Memory B cell (primary cell): ENCODE measurements at regions not wholly inside any gene's neighbourhood (a gene's known extent, or its start where the extent isn't known, plus 50 kb on each side); places are given as distances from the start of the nearest gene placed in this dataset.
"Not testable (repeated sequence)": the region's sequence is repeated elsewhere in the genome, so short reads cannot be mapped to it uniquely, and the experiment has no call there.

Experiments
- ATAC-seq: fragments of 150-1000 bp; cut with Tn5 transposase; 2 replicates; pipeline ENCODE4 v1.10.0; 2021; ENCODE audit warnings: low read depth, mild to moderate bottlenecking, moderate library complexity
- DNase-seq, 2 donors: peaks; one replicate each; pipeline ENCODE4 v3.0.0; 2022; ENCODE audit warnings: low spot score in 2 of 2
- H3K27ac Mint-ChIP-seq: one replicate; pipeline ENCODE4 v1.8.0; 2022; ENCODE audit warnings: mild to moderate bottlenecking, moderate library complexity, mixed read lengths
- H3K27me3 Mint-ChIP-seq: one replicate; pipeline ENCODE4 v1.8.0; 2022; ENCODE audit warnings: mixed read lengths
- H3K36me3 Mint-ChIP-seq: one replicate; pipeline ENCODE4 v1.8.0; 2022; ENCODE audit warnings: mild to moderate bottlenecking, mixed read lengths
- H3K4me1 Mint-ChIP-seq: one replicate; pipeline ENCODE4 v1.8.0; 2022; ENCODE audit warnings: mixed read lengths
- H3K4me3 Mint-ChIP-seq: one replicate; pipeline ENCODE4 v1.8.0; 2022; ENCODE audit warnings: mild to moderate bottlenecking, moderate library complexity, mixed read lengths
- H3K9me3 Mint-ChIP-seq: one replicate; pipeline ENCODE4 v1.8.0; 2022; ENCODE audit warnings: mixed read lengths

GRCh38 chr5:83001796-83002381, 75.3 kb downstream of the TMEM167A start:
- no peak for ATAC-seq
- H3K27me3 Mint-ChIP-seq: peaks cover 3% of the 10 kb centered on the region
- no peaks in the 10 kb centered on the region for H3K36me3 Mint-ChIP-seq
- DNase-seq: no peak
- H3K4me1 Mint-ChIP-seq: no peaks in the 10 kb centered on the region
- H3K27ac Mint-ChIP-seq: no peak overlapping the region
- H3K9me3 Mint-ChIP-seq: no peaks in the 10 kb centered on the region
- no peak overlapping the region for H3K4me3 Mint-ChIP-seq

- H3K27ac Mint-ChIP-seq: no peak overlapping the region
- no peaks in the 10 kb centered on the region for H3K4me1 Mint-ChIP-seq
- H3K36me3 Mint-ChIP-seq: no peaks in the 10 kb centered on the region
- no peaks in the 10 kb centered on the region for H3K9me3 Mint-ChIP-seq
- H3K27me3 Mint-ChIP-seq: peaks cover 3% of the 10 kb centered on the region
- DNase-seq (no peak), ATAC-seq (no peak)
- H3K4me3 Mint-ChIP-seq: no peak overlapping the region
These were observed 76.3 kb downstream of the TMEM167A start for GRCh38 chr5:83000922-83001321.

GRCh38 chr5:83000428-83000827, 76.8 kb downstream of the TMEM167A start:
- Mint-ChIP-seq H3K4me3 (no peak overlapping the region), H3K36me3 (no peaks in the 10 kb centered on the region), H3K9me3 (no peaks in the 10 kb centered on the region), H3K27me3 (peaks cover 3% of the 10 kb centered on the region), H3K27ac (no peak overlapping the region), H3K4me1 (no peaks in the 10 kb centered on the region)
- DNase-seq (no peak), ATAC-seq (no peak)

DNA sequence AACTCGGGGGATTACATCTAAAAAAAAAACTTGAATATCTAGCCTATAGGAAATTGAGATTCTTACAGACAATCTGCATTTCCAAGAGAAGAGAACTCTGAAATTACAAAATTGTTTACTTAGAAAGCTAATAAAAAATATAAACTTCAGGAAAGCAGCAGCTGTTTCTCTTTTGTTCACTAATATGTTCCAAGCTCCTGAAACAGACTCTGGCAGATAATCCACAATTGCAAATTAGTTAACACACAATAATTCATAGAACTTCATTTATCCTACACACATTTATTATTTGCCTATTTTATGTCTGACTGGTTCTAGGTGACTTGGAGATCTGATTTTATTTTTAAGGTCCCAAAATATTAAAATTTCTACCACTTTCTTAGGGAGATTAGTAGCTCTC, 83.8 kb downstream of the TMEM167A start:
- H3K36me3 Mint-ChIP-seq: no peaks in the 10 kb centered on the region

GRCh38 chr5:82992646-82993045, 84.5 kb downstream of the TMEM167A start:
- Mint-ChIP-seq H3K9me3 (peaks cover 1% of the 10 kb centered on the region), H3K36me3 (no peaks in the 10 kb centered on the region), H3K4me3 (no peak overlapping the region), H3K27me3 (peaks cover 3% of the 10 kb centered on the region), H3K4me1 (no peaks in the 10 kb centered on the region), H3K27ac (no peak overlapping the region)
- ATAC-seq (no peak), DNase-seq (no peak)

More for the DNA sequence above, 83.8 kb downstream of the TMEM167A start:
- Mint-ChIP-seq H3K9me3 (peaks cover 1% of the 10 kb centered on the region), H3K27ac (no peak overlapping the region), H3K27me3 (peaks cover 3% of the 10 kb centered on the region), H3K4me1 (no peaks in the 10 kb centered on the region), H3K4me3 (no peak overlapping the region)
- ATAC-seq (no peak), DNase-seq (no peak)

GRCh38 chr5:82991678-82992323, 85.4 kb downstream of the TMEM167A start:
- Mint-ChIP-seq H3K27ac (no peak overlapping the region), H3K4me1 (no peaks in the 10 kb centered on the region), H3K4me3 (no peak overlapping the region), H3K27me3 (peaks cover 3% of the 10 kb centered on the region), H3K9me3 (peaks cover 1% of the 10 kb centered on the region), H3K36me3 (no peaks in the 10 kb centered on the region)
- ATAC-seq: no peak
- no peak for DNase-seq

DNA sequence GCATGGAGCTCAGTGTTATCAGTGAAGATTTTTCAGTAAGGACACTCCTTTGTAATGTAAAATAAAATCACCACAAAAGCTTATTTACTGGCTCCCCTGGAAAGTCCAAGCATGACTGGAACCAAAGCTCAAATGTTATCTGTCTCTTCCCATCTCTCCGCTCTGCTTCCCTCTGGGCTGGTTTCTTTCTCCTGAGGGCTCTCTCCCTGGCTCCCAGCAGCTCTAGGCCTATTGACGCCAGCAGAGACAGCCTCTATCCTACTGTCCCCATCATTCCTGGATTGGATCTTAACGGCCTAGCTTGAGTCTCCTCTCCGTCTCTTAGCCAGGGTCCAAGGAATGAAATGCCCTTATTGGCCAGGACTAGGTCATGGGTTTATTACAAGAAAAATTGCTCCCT, 86.1 kb downstream of the TMEM167A start:
- Mint-ChIP-seq H3K27me3 (peaks cover 3% of the 10 kb centered on the region), H3K36me3 (no peaks in the 10 kb centered on the region), H3K27ac (no peak overlapping the region), H3K9me3 (peaks cover 1% of the 10 kb centered on the region), H3K4me3 (no peak overlapping the region), H3K4me1 (no peaks in the 10 kb centered on the region)
- no peak for ATAC-seq
- no peak for DNase-seq

DNA sequence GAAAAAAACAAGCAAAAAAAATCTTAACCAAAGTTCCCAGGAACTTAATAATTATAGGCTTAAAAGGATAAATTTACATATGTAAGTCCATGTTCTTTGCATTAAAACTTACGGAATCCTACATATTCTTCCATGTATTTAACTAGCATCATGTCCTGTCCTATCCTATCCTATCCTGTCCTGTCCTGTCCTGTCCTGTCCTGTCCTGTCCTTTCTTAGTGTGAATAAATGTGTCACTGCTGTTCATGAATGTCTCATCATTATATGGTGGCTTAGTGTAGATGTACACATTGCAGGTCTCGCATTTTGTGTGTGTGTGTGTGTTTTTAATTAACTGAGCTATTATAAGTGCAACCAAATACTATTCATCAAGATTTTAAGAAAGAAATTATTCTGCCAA, 90.0 kb downstream of the TMEM167A start:
- DNase-seq: no peak
- no peak overlapping the region for H3K4me3 Mint-ChIP-seq
- no peaks in the 10 kb centered on the region for H3K36me3 Mint-ChIP-seq
- no peaks in the 10 kb centered on the region for H3K4me1 Mint-ChIP-seq
- H3K9me3 Mint-ChIP-seq: peaks cover 1% of the 10 kb centered on the region
- no peak overlapping the region for H3K27ac Mint-ChIP-seq
- no peak for ATAC-seq
- H3K27me3 Mint-ChIP-seq: peaks cover 3% of the 10 kb centered on the region

DNA sequence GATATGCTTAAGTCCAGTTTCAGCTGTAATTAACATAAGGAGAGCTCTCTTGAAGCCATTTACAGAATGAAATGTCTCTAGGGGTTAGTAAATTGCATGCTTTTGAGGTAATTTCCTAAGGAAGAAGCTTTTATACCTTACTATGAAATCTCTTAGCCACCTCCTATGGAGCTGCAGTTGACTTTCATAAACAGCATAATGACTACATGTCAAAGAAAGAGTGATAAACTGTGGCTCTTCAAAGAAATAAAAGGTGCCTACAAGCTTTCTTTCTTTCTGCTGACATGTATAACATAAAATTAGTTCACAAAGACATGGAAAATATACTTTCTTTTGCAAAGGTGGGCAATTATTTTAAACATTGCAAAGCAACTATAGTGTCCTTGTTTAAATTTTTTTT, 90.8 kb downstream of the TMEM167A start:
- Mint-ChIP-seq H3K9me3 (peaks cover 1% of the 10 kb centered on the region), H3K27me3 (peaks cover 3% of the 10 kb centered on the region), H3K4me3 (no peak overlapping the region), H3K4me1 (no peaks in the 10 kb centered on the region), H3K36me3 (no peaks in the 10 kb centered on the region), H3K27ac (no peak overlapping the region)
- ATAC-seq (no peak), DNase-seq (no peak)

- no peak for ATAC-seq
These were observed 91.4 kb downstream of the TMEM167A start for GRCh38 chr5:82985763-82986162.

GRCh38 chr5:82984786-82985735, 92.1 kb downstream of the TMEM167A start:
- no peaks in the 10 kb centered on the region for H3K36me3 Mint-ChIP-seq
- peaks cover 1% of the 10 kb centered on the region for H3K9me3 Mint-ChIP-seq
- DNase-seq (no peak), ATAC-seq (no peak)
- H3K4me1 Mint-ChIP-seq: no peaks in the 10 kb centered on the region
- H3K27me3 Mint-ChIP-seq: peaks cover 3% of the 10 kb centered on the region
- no peak overlapping the region for H3K4me3 Mint-ChIP-seq
- H3K27ac Mint-ChIP-seq: no peak overlapping the region

More at GRCh38 chr5:82985763-82986162, 91.4 kb downstream of the TMEM167A start:
- Mint-ChIP-seq H3K27ac (no peak overlapping the region), H3K4me1 (no peaks in the 10 kb centered on the region), H3K9me3 (peaks cover 1% of the 10 kb centered on the region), H3K4me3 (no peak overlapping the region), H3K27me3 (peaks cover 3% of the 10 kb centered on the region), H3K36me3 (no peaks in the 10 kb centered on the region)
- DNase-seq: no peak

GRCh38 chr5:82982846-82983245, 94.3 kb downstream of the TMEM167A start:
- H3K9me3 Mint-ChIP-seq: no peaks in the 10 kb centered on the region
- no peaks in the 10 kb centered on the region for H3K36me3 Mint-ChIP-seq
- no peak for ATAC-seq
- no peak overlapping the region for H3K4me3 Mint-ChIP-seq
- DNase-seq: no peak
- H3K27ac Mint-ChIP-seq: no peak overlapping the region
- no peaks in the 10 kb centered on the region for H3K4me1 Mint-ChIP-seq
- H3K27me3 Mint-ChIP-seq: no peaks in the 10 kb centered on the region

DNA sequence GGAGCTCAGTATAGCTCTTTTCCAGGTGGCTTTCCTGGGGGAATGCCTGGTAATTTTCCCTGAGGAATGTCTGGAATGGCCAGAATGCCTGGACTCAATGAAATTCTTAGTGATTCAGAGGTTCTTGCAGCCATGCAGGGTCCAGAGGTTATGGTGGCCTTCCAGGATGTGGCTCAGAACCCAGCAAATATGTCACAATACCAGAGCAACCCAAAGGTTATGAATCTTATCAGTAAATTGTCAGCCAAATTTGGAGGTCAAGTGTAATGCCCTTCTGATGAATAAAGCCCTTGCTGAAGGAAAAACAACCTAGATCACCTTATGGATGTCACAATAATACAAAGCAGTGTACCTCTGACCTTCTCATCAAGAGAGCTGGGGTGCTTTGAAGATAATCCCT, 100.3 kb downstream of the TMEM167A start:
- not testable (repeated sequence) for H3K4me1 Mint-ChIP-seq, DNase-seq, H3K4me3 Mint-ChIP-seq, H3K27ac Mint-ChIP-seq, ATAC-seq, H3K36me3 Mint-ChIP-seq, H3K27me3 Mint-ChIP-seq
- H3K9me3 Mint-ChIP-seq: peaks cover 17% of the 10 kb centered on the region

- DNase-seq (no peak), ATAC-seq (no peak)
- Mint-ChIP-seq H3K4me1 (no peaks in the 10 kb centered on the region), H3K27me3 (peaks cover 4% of the 10 kb centered on the region), H3K4me3 (no peak overlapping the region), H3K36me3 (peaks cover 7% of the 10 kb centered on the region), H3K27ac (no peak overlapping the region), H3K9me3 (peaks cover 17% of the 10 kb centered on the region)
These were observed 101.4 kb downstream of the TMEM167A start for GRCh38 chr5:82975812-82976211.
